GM21528 (cell line): ENCODE measurements at regions not wholly inside any gene's neighbourhood (a gene's known extent, or its start where the extent isn't known, plus 50 kb on each side); places are given as distances from the start of the nearest gene placed in this dataset.
"Not testable (repeated sequence)": the region's sequence is repeated elsewhere in the genome, so short reads cannot be mapped to it uniquely, and the experiment has no call there.

Experiments used
- ATAC-seq: cut with Tn5 transposase; IDR thresholded peaks from one replicate; pipeline ENCODE4 v1.9.1; 2021; ENCODE audit warnings: mild to moderate bottlenecking, moderate library complexity; ENCODE audit not compliant: unreplicated experiment, low FRiP score

DNA sequence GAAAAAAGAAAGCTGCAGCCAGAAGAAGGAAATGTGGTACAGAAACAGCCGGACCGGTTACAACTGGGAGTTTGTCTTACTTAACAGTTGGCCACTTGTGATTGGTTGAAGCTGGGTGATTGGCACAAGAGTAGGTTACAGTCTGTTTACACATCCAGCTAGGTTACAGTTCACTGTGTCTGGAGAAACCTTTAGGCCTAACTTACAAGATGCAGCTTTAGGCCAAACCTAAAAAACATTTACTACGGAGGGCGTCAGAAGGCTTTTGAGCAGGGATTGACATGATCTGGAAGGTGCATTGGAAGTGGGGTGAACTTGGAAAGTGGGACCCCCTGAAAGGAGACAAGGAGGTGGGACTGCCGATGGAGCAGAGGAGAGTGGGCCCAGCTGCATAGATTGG, 122.3 kb downstream of the BANF2 start:
- ATAC-seq: no peak

DNA sequence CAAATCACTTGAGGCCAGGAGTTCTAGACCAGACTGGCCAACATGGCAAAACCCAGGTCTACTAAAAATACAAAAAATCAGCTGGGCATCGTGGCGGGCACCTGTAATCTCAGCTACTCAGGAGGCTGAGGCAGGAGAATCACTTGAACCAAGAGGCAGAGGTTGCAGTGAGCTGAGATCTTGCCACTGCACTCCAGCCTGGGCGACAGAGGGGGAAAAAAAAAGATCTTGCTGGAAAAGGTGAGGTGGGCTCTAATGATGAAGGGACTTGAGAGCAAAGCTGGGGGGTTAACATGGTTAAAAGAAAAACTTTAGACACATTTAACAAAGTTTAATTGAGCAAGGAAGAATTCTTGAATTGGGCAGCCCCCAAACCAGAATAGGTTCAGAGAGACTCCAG, 121.8 kb downstream of the BANF2 start:
- not testable (repeated sequence) for ATAC-seq

GRCh38 chr20:17819395-17820093, 119.8 kb downstream of the BANF2 start:
- no peak for ATAC-seq

DNA sequence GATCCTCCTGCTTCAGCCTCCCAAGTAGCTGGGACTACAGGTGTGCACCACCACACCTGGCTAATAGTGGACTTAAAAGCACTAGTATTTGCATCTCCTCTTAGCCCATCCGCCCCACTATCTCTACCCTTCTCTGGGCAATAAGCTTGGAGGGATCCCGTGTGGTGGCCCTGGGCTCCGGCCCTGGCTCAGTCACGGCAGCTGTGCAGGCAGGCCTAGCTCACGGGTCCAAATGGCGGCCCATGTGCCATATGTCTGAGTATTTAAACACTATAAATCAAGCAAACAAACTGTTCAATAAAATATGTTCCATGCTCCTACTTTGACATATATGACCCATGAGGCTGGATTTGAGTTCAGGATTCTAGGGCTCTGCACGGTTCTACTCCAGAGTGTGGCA, 118.4 kb downstream of the BANF2 start:
- no peak for ATAC-seq

- no peak for ATAC-seq
These were observed 117.2 kb downstream of the BANF2 start for GRCh38 chr20:17816804-17817587.

DNA sequence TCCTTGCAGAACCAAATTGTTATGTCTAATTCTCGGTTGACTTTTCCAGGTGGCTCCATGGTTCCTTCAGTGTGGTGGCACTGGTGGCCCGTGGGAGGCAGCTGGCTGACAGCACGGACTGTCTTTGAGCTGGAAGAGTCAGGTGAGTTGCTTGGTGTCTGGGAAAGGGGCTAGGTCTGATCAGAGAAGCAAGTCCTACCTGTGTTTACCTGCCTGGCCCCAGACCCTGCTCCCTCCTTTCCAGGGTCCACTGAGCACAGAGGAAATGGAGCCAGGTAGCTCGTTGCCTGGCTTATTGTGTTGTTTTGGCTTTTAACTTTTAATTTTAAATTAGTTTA, 111.8 kb downstream of the BANF2 start:
- no peak for ATAC-seq

GRCh38 chr20:17810847-17811627, 111.3 kb downstream of the BANF2 start:
- no peak for ATAC-seq

- ATAC-seq: no peak
These were observed 110.4 kb downstream of the BANF2 start for GRCh38 chr20:17810062-17810631.

- ATAC-seq: no peak
These were observed 109.7 kb downstream of the BANF2 start for GRCh38 chr20:17809362-17810061.

DNA sequence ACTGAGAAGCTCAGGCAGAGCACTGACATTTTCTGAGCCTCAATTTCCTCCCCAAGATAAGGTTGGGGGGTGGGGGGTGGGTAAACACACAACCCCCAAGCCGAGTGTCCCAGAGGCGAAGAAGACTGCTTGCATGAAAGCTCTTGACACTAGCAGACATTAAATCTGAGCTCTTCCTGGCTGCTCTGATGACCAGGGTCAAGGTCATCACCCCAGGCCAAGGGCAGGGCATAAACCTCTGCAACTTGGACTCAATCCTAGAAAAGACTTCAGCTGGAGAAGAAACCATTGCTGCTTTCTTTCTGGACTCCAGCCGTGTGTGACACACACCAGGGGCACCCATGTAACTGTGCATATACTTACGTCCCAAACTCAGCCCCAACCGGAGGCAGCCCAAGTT, 109.0 kb downstream of the BANF2 start:
- no peak for ATAC-seq

- no peak for ATAC-seq
These were observed 108.6 kb downstream of the BANF2 start for GRCh38 chr20:17808357-17808756.

DNA sequence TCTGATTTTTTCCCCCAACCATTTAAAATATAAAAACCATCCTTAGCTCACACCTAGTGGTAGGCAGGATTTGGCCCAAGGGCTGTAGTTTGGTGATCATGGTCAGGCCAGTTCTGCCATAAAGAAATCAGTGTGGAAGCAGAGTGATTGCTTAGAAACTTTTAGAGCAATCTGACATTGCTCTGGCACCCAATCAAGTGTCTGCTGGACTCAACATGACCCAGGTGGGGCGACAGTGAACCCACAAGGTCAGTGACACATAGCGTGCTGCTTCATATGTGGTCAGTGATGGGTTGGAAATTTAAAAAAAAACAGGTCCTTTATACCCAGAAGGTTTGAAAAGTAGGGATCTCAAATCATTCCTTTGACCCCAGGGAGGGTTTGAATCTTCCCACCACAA, 107.9 kb downstream of the BANF2 start:
- no peak for ATAC-seq

DNA sequence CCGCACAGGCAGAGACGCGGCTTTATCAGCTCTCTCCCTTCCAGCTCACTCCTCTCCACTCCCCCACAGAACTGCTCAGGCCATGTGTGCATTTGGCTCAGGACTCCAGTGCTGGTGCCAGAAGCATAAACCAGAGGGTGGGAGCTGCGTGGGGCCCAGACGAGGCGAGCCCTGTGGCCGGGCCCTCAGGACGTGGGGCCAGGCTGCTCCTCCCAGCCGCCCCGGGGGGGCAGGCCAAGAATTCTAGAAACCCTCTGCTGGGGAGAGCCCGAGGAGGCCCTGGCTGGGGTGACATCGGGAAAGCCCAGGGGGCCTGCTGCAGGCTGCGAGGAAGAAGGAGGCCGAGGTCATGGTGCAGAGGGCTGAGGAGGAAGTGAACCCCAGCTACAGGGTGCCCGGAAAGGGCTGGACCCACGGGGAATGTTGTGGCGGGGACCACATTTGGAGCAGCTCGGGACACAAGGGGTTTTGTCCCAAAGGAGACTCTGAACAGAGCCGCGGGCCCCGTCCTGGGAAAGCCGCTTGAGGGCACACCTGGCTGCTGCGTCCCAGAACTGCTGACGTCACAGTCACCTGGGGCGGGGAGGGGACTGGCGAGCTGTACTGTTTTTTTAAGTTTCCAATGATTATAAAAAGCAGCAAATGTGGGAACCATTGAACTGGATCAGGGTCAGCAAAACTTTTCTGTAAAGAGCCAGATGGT, 107.1 kb downstream of the BANF2 start:
- no peak for ATAC-seq

DNA sequence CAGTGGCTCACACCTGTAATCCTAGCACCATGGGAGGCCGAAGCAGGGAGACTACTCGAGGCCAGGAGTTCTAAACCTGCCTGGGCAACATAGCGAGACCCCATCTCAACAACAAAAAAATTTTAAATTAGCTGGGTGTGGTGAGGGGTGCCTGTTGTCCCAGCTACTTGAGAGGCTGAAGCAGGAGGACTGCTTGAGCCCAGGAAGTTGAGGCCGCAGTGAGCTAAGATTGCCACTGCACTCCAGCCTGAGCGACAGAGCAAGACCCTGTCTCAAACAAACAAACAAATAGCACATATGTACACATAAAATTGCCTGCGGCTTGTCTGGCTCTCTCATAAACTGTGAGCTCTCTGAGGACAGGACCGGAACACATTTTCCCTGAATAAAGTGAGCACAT, 106.3 kb downstream of the BANF2 start:
- no peak for ATAC-seq

DNA sequence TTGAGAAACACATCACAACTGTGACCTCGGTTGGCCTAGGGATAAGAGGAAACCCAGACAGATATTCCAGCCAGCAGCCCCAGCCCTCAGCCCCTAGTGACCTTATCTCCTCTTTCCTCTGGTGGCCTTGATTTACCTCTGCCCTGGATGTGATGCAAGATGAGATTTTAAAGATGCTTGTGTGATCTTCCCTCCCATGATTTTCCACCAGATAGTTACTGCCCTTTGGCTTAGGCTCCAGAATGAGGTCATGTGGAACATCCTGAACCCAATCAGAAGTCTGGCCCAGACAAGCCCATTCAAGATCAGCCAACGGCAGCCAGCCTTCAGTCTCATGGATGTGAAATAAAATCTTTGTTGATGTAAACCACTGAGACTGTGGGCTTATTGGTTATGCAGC, 104.0 kb downstream of the BANF2 start:
- ATAC-seq: no peak

- no peak for ATAC-seq
These were observed 99.9 kb downstream of the BANF2 start for GRCh38 chr20:17799575-17800227.

GRCh38 chr20:17798601-17799000, 98.8 kb downstream of the BANF2 start:
- ATAC-seq: no peak

DNA sequence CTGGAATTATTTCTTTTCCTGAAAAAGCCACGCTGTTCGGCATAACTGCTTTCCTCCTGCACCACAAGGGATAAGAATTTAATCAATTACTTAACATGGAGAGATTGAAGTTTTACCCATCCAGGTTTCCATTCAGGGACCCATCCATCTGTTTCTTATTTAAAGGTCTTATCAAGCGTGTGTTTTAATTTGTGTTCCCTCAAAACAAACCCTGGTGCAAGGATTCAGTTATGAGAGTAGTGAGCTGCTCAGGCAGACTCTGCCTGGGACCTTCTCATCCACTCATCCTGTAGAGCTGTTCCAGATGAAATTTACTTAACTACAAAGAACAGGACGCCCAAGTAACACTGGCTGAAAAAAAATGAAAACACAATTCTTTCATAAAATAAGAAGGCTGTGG, 97.8 kb downstream of the BANF2 start:
- ATAC-seq: no peak

- ATAC-seq: no peak
These were observed 97.4 kb downstream of the BANF2 start for GRCh38 chr20:17797161-17797560.
